ENCODE measurements at regions not wholly inside any gene's neighbourhood (a gene's known extent, or its start where the extent isn't known, plus 50 kb on each side); places are given as distances from the start of the nearest gene placed in this dataset.

- Mint-ChIP-seq H3K4me3 (ENCODE audit: low read depth) (no peak overlapping the region), H3K36me3 (ENCODE audit: insufficient read depth) (peaks cover 13% of the 10 kb centered on the region), H3K4me1 (ENCODE audit: low read depth) (no peaks in the 10 kb centered on the region), H3K9me3 (ENCODE audit: low read depth) (peaks cover 4% of the 10 kb centered on the region), H3K27ac (peak overlapping the region; percentile 34), H3K27me3 (no peaks in the 10 kb centered on the region)
- TF ChIP-seq, protein P1, sequence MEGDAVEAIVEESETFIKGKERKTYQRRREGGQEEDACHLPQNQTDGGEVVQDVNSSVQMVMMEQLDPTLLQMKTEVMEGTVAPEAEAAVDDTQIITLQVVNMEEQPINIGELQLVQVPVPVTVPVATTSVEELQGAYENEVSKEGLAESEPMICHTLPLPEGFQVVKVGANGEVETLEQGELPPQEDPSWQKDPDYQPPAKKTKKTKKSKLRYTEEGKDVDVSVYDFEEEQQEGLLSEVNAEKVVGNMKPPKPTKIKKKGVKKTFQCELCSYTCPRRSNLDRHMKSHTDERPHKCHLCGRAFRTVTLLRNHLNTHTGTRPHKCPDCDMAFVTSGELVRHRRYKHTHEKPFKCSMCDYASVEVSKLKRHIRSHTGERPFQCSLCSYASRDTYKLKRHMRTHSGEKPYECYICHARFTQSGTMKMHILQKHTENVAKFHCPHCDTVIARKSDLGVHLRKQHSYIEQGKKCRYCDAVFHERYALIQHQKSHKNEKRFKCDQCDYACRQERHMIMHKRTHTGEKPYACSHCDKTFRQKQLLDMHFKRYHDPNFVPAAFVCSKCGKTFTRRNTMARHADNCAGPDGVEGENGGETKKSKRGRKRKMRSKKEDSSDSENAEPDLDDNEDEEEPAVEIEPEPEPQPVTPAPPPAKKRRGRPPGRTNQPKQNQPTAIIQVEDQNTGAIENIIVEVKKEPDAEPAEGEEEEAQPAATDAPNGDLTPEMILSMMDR (IDR thresholded peaks at IDR 0.05; ENCODE audit: unreplicated experiment): no peak
- DNase-seq (ENCODE audit: low spot score, unreplicated experiment): no peak
Measured at GRCh38 chrX:74231625-74232024, 72.4 kb upstream of the ZCCHC13 start.

- Mint-ChIP-seq H3K4me3 (ENCODE audit: low read depth) (no peak overlapping the region), H3K36me3 (ENCODE audit: insufficient read depth) (peaks cover 19% of the 10 kb centered on the region), H3K9me3 (ENCODE audit: low read depth) (peaks cover 4% of the 10 kb centered on the region), H3K4me1 (ENCODE audit: low read depth) (no peaks in the 10 kb centered on the region), H3K27me3 (no peaks in the 10 kb centered on the region), H3K27ac (no peak overlapping the region)
- TF ChIP-seq, protein P1 (IDR thresholded peaks at IDR 0.05; ENCODE audit: unreplicated experiment): no peak
- no peak for DNase-seq (ENCODE audit: low spot score, unreplicated experiment)
Measured at GRCh38 chrX:74230094-74230493, 73.9 kb upstream of the ZCCHC13 start.

DNA sequence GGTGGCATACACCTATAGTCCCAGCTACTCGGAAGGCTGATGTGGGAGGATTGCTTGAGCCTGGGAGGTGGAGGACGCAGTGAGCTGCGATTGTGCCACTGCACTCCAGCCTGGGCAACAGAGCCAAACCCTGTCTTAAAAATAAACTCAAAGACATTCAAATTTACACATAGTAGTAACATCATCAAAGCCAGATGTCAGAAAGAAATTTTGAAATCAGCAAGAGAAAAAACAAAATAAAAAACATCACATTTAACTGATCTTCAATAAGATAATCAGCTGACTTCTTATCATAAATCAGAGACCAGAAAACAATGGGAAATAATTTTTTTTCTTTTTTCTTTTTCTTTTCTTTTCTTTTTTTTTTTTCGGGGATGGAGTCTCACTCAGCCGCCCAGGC, 78.9 kb upstream of the ZCCHC13 start:
- no peak overlapping the region for H3K4me3 Mint-ChIP-seq (ENCODE audit: low read depth)
- no peak for DNase-seq (ENCODE audit: low spot score, unreplicated experiment)
- peaks cover 4% of the 10 kb centered on the region for H3K9me3 Mint-ChIP-seq (ENCODE audit: low read depth)
- no peaks in the 10 kb centered on the region for H3K4me1 Mint-ChIP-seq (ENCODE audit: low read depth)
- H3K36me3 Mint-ChIP-seq (ENCODE audit: insufficient read depth): peaks cover 19% of the 10 kb centered on the region
- TF ChIP-seq, protein P1 (IDR thresholded peaks at IDR 0.05; ENCODE audit: unreplicated experiment): no peak
- H3K27ac Mint-ChIP-seq: no peak overlapping the region
- H3K27me3 Mint-ChIP-seq: no peaks in the 10 kb centered on the region

DNA sequence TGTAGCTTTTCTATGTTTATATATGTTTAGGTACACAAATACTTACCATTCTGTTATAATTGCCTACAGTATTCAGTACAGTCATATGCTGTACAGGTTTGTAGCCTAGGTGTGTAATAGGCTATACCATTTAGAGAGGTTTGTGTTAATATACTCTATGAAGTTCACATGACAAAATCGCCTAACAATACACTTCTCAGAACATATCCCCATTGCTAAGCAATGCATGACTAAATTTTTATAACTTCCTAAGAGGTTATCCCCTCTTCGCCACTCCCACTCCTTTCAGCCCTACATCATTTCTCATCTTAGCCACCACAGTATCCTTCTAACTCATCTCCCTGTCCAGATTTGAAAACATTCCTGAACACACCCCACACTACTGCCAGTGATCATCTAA, 83.7 kb upstream of the ZCCHC13 start:
- Mint-ChIP-seq H3K4me3 (ENCODE audit: low read depth) (no peak overlapping the region), H3K4me1 (ENCODE audit: low read depth) (peaks cover 2% of the 10 kb centered on the region), H3K36me3 (ENCODE audit: insufficient read depth) (peaks cover 6% of the 10 kb centered on the region), H3K27me3 (no peaks in the 10 kb centered on the region), H3K27ac (no peak overlapping the region), H3K9me3 (ENCODE audit: low read depth) (no peaks in the 10 kb centered on the region)
- no peak for DNase-seq (ENCODE audit: low spot score, unreplicated experiment)
- TF ChIP-seq, protein P1 (IDR thresholded peaks at IDR 0.05; ENCODE audit: unreplicated experiment): no peak

GRCh38 chrX:74218895-74219294, 85.1 kb upstream of the ZCCHC13 start:
- no peak overlapping the region for H3K27ac Mint-ChIP-seq
- DNase-seq (ENCODE audit: low spot score, unreplicated experiment): no peak
- H3K27me3 Mint-ChIP-seq: no peaks in the 10 kb centered on the region

More at GRCh38 chrX:74218895-74219294, 85.1 kb upstream of the ZCCHC13 start:
- Mint-ChIP-seq H3K9me3 (ENCODE audit: low read depth) (no peaks in the 10 kb centered on the region), H3K4me1 (ENCODE audit: low read depth) (peaks cover 2% of the 10 kb centered on the region), H3K4me3 (ENCODE audit: low read depth) (no peak overlapping the region), H3K36me3 (ENCODE audit: insufficient read depth) (peaks cover 14% of the 10 kb centered on the region)
- TF ChIP-seq, protein P1 (IDR thresholded peaks at IDR 0.05; ENCODE audit: unreplicated experiment): no peak
